Thyroid gland (tissue), 4 donors: ENCODE measurements at regions not wholly inside any gene's neighbourhood (a gene's known extent, or its start where the extent isn't known, plus 50 kb on each side); places are given as distances from the start of the nearest gene placed in this dataset.
"Not testable (repeated sequence)": the region's sequence is repeated elsewhere in the genome, so short reads cannot be mapped to it uniquely, and the experiment has no call there.

Experiments
- DNase-seq, 2 donors: peaks; one replicate each; pipeline ENCODE4 v3.0.0-alpha.2; 2019
- H3K27ac ChIP-seq, 3 donors: fragments of 200-600 bp; sonication (generic); 1 replicate in 2 of 3; 2 replicates in 1 of 3; pipeline ENCODE4 v1.5.1; 2016 to 2019; ENCODE audit warnings: mild to moderate bottlenecking in 1 of 3, moderate library complexity in 1 of 3
- H3K27me3 ChIP-seq: fragments of 200-600 bp; sonication (generic); one replicate; pipeline ENCODE4 v1.5.1; 2019
- H3K36me3 ChIP-seq, 2 donors: fragments of 200-600 bp; sonication (generic); one replicate each; pipeline ENCODE4 v1.5.1; 2016 to 2019
- H3K4me1 ChIP-seq, 2 donors: fragments of 200-600 bp; sonication (generic); one replicate each; pipeline ENCODE4 v1.5.1; 2017 to 2019
- H3K4me3 ChIP-seq, 3 donors: fragments of 200-600 bp; sonication (generic); replicated peaks in 1 of 3; 1 replicate in 2 of 3; 2 replicates in 1 of 3; pipeline ENCODE4 v1.5.1; 2016; ENCODE audit warnings: mild to moderate bottlenecking in 1 of 3
- H3K9me3 ChIP-seq: fragments of 200-600 bp; sonication (generic); one replicate; pipeline ENCODE4 v1.5.1; 2017
- CTCF ChIP-seq, 6 experiments: fragments of 200-600 bp in 3 of 6; fragments of 450-650 bp in 3 of 6; sonication (generic) in 3 of 6; IDR thresholded peaks; one replicate each; pipeline ENCODE4 v1.5.1; 2016 to 2019; ENCODE audit warnings: antibody characterized with exemption in 6 of 6, mild to moderate bottlenecking in 2 of 6, inconsistent platforms in 1 of 6, moderate library complexity in 1 of 6
- POLR2A ChIP-seq, 2 donors: fragments of 450-650 bp; IDR thresholded peaks; one replicate each; pipeline ENCODE4 v1.6.1; 2017; ENCODE audit warnings: antibody characterized with exemption in 2 of 2, mild to moderate bottlenecking in 2 of 2, moderate library complexity in 1 of 2
- WGBS, 2 donors: methylation state at CpG; one replicate each; pipeline ENCODE4 v1.1.5; 2017; 5-methylcytosine and 5-hydroxymethylcytosine counted together
- intact Hi-C: fragments of 100-400 bp; cut with DNase I; formaldehyde crosslinking; loops from one replicate; pipeline ENCODE4 v1.15.1; 2023

GRCh38 chr5:86507574-86507973 lies 110.2 kb upstream of the COX7C start:
- H3K4me3 ChIP-seq = no peak overlapping the region
- H3K36me3 ChIP-seq = no peaks in the 10 kb centered on the region
- H3K4me1 ChIP-seq = no peaks in the 10 kb centered on the region
- WGBS, 2 donors = 90 to 91% methylated on average over 4 of the region's 4 CpGs
- no peak overlapping the region for H3K27ac ChIP-seq
- no peaks in the 10 kb centered on the region for H3K27me3 ChIP-seq
- no peaks in the 10 kb centered on the region for H3K9me3 ChIP-seq
- intact Hi-C loops = no loop called here
- DNase-seq = no peak
- TF ChIP-seq POLR2A (IDR thresholded peaks at IDR 0.05) (no peak), CTCF (IDR thresholded peaks at IDR 0.05) (no peak)

- H3K36me3 ChIP-seq, DNase-seq, H3K9me3 ChIP-seq, H3K27me3 ChIP-seq, H3K4me1 ChIP-seq, H3K4me3 ChIP-seq, intact Hi-C loops, H3K27ac ChIP-seq: not testable (repeated sequence)
- WGBS, 2 donors = 96% methylated on average over 13 to 14 of the region's 21 CpGs
Measured at GRCh38 chr5:86510330-86510915, 107.3 kb upstream of the COX7C start.

- intact Hi-C loops = no loop called here
- no peaks in the 10 kb centered on the region for H3K9me3 ChIP-seq
- H3K4me1 ChIP-seq = no peaks in the 10 kb centered on the region
- H3K27me3 ChIP-seq = no peaks in the 10 kb centered on the region
- H3K27ac ChIP-seq = no peak overlapping the region
- no peak overlapping the region for H3K4me3 ChIP-seq
- WGBS, 2 donors = 70 to 74% methylated on average over 3 of the region's 3 CpGs
- no peaks in the 10 kb centered on the region for H3K36me3 ChIP-seq
- TF ChIP-seq POLR2A (IDR thresholded peaks at IDR 0.05) = no peak
- no peak for TF ChIP-seq CTCF (IDR thresholded peaks at IDR 0.05)
- DNase-seq = no peak
Measured at GRCh38 chr5:86523718-86524117, 94.0 kb upstream of the COX7C start.

GRCh38 chr5:86525622-86526021 lies 92.1 kb upstream of the COX7C start:
- Histone ChIP-seq H3K27ac (no peak overlapping the region), H3K27me3 (no peaks in the 10 kb centered on the region), H3K9me3 (no peaks in the 10 kb centered on the region), H3K4me1 (no peaks in the 10 kb centered on the region), H3K36me3 (no peaks in the 10 kb centered on the region), H3K4me3 (no peak overlapping the region)
- no peak for TF ChIP-seq POLR2A (IDR thresholded peaks at IDR 0.05)
- no peak for TF ChIP-seq CTCF (IDR thresholded peaks at IDR 0.05)
- no peak for DNase-seq
- 71 to 83% methylated on average over 2 of the region's 2 CpGs for WGBS, 2 donors
- intact Hi-C loops = no loop called here

GRCh38 chr5:86526811-86527348 lies 90.9 kb upstream of the COX7C start:
- no peak overlapping the region for H3K4me3 ChIP-seq
- WGBS, 2 donors = 77 to 83% methylated on average over 3 of the region's 3 CpGs
- no peak for TF ChIP-seq POLR2A (IDR thresholded peaks at IDR 0.05)
- TF ChIP-seq CTCF (IDR thresholded peaks at IDR 0.05) = no peak
- no peaks in the 10 kb centered on the region for H3K9me3 ChIP-seq
- DNase-seq = no peak
- H3K27ac ChIP-seq = no peak overlapping the region
- intact Hi-C loops = no loop called here
- no peaks in the 10 kb centered on the region for H3K27me3 ChIP-seq
- H3K36me3 ChIP-seq = no peaks in the 10 kb centered on the region
- H3K4me1 ChIP-seq = no peaks in the 10 kb centered on the region
